ENCODE measurements at regions not wholly inside any gene's neighbourhood (a gene's known extent, or its start where the extent isn't known, plus 50 kb on each side); places are given as distances from the start of the nearest gene placed in this dataset.
"Not testable (repeated sequence)": the region's sequence is repeated elsewhere in the genome, so short reads cannot be mapped to it uniquely, and the experiment has no call there.

- no peak overlapping the region for H3K4me3 ChIP-seq
- in situ Hi-C loops (cut with MboI; ENCODE audit: low pct_unique_long_range_greater_than_20kb in 2 of 9, low sequenced_read_pairs in 9 of 9, unreplicated experiment in 9 of 9), result no loop called here
- WGBS, 10 experiments, result 50 to 93% (median 56%) methylated on average over 1 to 6 of the region's 6 CpGs; no CpG with 5 or more reads in 3 of the 10 experiments
- ATAC-seq (replicated peaks in 6 of 8), result no peak
- no peaks in the 10 kb centered on the region for H3K4me1 ChIP-seq (replicated peaks in 1 of 2)
- no peak overlapping the region for H3K27ac ChIP-seq
Observed at GRCh38 chr2:57022496-57022895, 838.7 kb downstream of the CCDC85A start.

GRCh38 chr2:57044931-57045635 is 861.3 kb downstream of the CCDC85A start:
- Histone ChIP-seq H3K27ac (no peak overlapping the region), H3K4me1 (replicated peaks in 1 of 2) (no peaks in the 10 kb centered on the region), H3K4me3 (no peak overlapping the region)
- peak in 1 of 8 experiments; percentile 18 for ATAC-seq (replicated peaks in 6 of 8)
- in situ Hi-C loops (cut with MboI; ENCODE audit: low pct_unique_long_range_greater_than_20kb in 2 of 9, low sequenced_read_pairs in 9 of 9, unreplicated experiment in 9 of 9), result no loop called here
- 4 to 100% (median 75%) methylated on average over 1 to 4 of the region's 4 CpGs for WGBS, 10 experiments

DNA sequence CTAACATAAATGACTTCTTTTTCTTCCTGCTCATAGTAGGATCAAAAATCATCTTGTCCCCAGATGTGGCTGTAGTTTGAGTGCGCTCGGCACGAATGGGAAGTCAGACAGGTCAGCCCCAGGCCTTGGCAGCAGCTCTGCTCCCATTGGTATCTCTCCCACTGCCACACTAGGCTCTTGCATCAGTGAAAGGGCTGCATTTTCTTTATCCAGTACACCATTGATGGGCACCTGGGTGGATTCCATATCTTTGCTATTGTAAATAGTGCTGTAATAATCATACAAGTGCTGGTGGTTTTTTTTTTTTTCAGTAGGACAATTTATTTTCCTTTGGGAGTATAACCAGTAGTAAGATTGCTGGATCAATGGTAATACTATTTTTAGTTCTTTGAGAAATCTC is 865.5 kb downstream of the CCDC85A start:
- H3K4me3 ChIP-seq, result no peak overlapping the region
- ATAC-seq (replicated peaks in 6 of 8), result no peak
- in situ Hi-C loops (cut with MboI; ENCODE audit: low pct_unique_long_range_greater_than_20kb in 2 of 9, low sequenced_read_pairs in 9 of 9, unreplicated experiment in 9 of 9), result no loop called here
- no peak overlapping the region for H3K27ac ChIP-seq
- H3K4me1 ChIP-seq (replicated peaks in 1 of 2), result no peaks in the 10 kb centered on the region
- WGBS, 10 experiments, result 0 to 100% (median 3%) methylated on average over 1 to 3 of the region's 3 CpGs; no CpG with 5 or more reads in 6 of the 10 experiments

DNA sequence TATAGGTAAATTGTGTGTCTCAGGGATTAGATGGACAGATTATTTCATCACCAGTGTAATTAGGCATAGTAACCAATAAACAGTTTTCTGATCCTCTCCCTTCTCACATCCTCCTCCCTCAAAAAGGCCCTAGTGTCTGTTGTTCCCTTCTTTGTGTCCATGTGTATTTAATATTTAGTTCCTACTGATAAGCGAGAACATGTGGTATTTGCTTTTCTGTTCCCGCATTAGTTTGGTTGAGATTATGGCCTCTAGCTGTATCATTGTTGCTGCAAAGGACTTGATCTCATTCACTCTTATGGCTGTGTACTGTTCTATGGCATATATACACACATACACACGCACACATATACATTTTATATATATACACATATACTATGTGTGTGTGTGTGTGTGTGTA is 866.2 kb downstream of the CCDC85A start:
- Histone ChIP-seq H3K27ac (no peak overlapping the region), H3K4me3 (no peak overlapping the region), H3K4me1 (replicated peaks in 1 of 2) (no peaks in the 10 kb centered on the region)
- 0 to 100% (median 60%) methylated on average over 1 to 3 of the region's 3 CpGs; no CpG with 5 or more reads in 2 of the 10 experiments for WGBS, 10 experiments
- ATAC-seq (replicated peaks in 6 of 8), result no peak
- in situ Hi-C loops (cut with MboI; ENCODE audit: low pct_unique_long_range_greater_than_20kb in 2 of 9, low sequenced_read_pairs in 9 of 9, unreplicated experiment in 9 of 9), result no loop called here

- in situ Hi-C loops (cut with MboI; ENCODE audit: low pct_unique_long_range_greater_than_20kb in 2 of 9, low sequenced_read_pairs in 9 of 9, unreplicated experiment in 9 of 9); H3K4me3 ChIP-seq; H3K27ac ChIP-seq: not testable (repeated sequence)
- WGBS, 10 experiments, result no CpG with 5 or more reads among the region's 1 CpG
- peaks cover 0 to 11% of the 10 kb centered on the region in 2 donors for H3K4me1 ChIP-seq (replicated peaks in 1 of 2)
- ATAC-seq (replicated peaks in 6 of 8), result peak in 2 of 8 experiments; percentile 22 to 36
Observed at GRCh38 chr2:57066301-57066700, 882.5 kb downstream of the CCDC85A start.

DNA sequence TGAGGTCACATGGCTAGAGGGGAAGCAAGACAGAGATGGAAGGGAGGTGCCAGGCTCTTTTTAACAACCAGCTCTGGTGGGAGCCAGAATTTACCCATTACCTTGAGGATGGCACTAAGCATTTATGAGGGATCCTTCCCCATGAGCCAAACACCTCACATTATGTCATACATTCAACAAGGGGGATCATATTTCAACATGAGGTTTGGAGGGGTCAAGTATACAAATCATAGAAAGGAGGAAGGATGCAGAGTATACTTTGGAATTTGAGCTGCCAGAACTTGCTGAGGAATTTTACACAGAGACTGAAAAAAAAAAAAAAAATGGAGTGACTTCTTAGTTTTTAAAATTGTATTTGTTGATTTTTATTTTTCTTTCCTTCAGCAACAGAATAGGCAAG is 891.4 kb downstream of the CCDC85A start:
- H3K4me3 ChIP-seq, result no peak overlapping the region
- in situ Hi-C loops (cut with MboI; ENCODE audit: low pct_unique_long_range_greater_than_20kb in 2 of 9, low sequenced_read_pairs in 9 of 9, unreplicated experiment in 9 of 9), result no loop called here
- no peak overlapping the region for H3K27ac ChIP-seq
- H3K4me1 ChIP-seq (replicated peaks in 1 of 2), result peaks cover 0 to 14% of the 10 kb centered on the region in 2 donors
- no peak for ATAC-seq (replicated peaks in 6 of 8)

GRCh38 chr2:57080035-57080434 is 896.2 kb downstream of the CCDC85A start:
- Histone ChIP-seq H3K27ac (no peak overlapping the region), H3K4me3 (no peak overlapping the region), H3K4me1 (replicated peaks in 1 of 2) (no peaks in the 10 kb centered on the region)
- in situ Hi-C loops (cut with MboI; ENCODE audit: low pct_unique_long_range_greater_than_20kb in 2 of 9, low sequenced_read_pairs in 9 of 9, unreplicated experiment in 9 of 9), result no loop called here
- peak in 1 of 8 experiments; percentile 25 for ATAC-seq (replicated peaks in 6 of 8)

DNA sequence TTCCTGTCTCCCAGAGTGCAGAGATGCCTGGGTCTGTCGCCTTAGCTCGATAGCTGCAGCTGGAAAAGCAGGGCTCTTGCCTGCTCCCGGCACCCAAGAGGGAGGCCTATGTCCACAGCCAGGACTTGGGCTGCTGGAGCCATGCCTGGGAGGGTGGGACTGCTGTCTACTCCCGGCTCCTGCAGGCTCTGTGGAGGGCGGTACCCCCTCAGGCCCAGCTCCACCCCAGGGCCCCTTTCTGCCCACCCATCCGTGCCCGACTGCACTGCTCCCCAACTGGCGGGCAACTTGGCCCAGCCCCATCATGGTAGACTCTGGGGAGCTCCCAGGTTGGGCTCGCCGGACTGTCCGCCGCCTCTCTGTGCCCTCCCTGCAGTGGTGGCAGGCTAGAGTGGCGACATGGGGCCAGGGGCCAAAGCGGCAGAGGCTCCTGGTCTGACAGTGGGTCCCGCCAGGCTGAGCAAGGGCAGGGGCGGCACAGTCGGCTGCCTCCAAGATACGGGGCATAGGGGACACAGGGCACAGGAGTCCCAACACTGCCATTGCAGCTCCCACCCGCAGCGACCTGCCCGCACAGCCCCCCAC is 901.0 kb downstream of the CCDC85A start:
- no peak for ATAC-seq (replicated peaks in 6 of 8)
- in situ Hi-C loops (cut with MboI; ENCODE audit: low pct_unique_long_range_greater_than_20kb in 2 of 9, low sequenced_read_pairs in 9 of 9, unreplicated experiment in 9 of 9), result no loop called here

GRCh38 chr2:57093020-57093419 is 909.2 kb downstream of the CCDC85A start:
- no peaks in the 10 kb centered on the region for H3K4me1 ChIP-seq (replicated peaks in 1 of 2)
- H3K4me3 ChIP-seq, result no peak overlapping the region
- in situ Hi-C loops (cut with MboI; ENCODE audit: low pct_unique_long_range_greater_than_20kb in 2 of 9, low sequenced_read_pairs in 9 of 9, unreplicated experiment in 9 of 9), result no loop called here
- H3K27ac ChIP-seq, result no peak overlapping the region
- ATAC-seq (replicated peaks in 6 of 8), result no peak

More for the DNA sequence above, 901.0 kb downstream of the CCDC85A start:
- Histone ChIP-seq H3K4me3 (no peak overlapping the region), H3K4me1 (replicated peaks in 1 of 2) (no peaks in the 10 kb centered on the region), H3K27ac (no peak overlapping the region)
- WGBS, 10 experiments, result 82 to 90% methylated on average over 2 to 3 of the region's 21 CpGs; no CpG with 5 or more reads in 8 of the 10 experiments

GRCh38 chr2:57097855-57098254 is 914.1 kb downstream of the CCDC85A start:
- Histone ChIP-seq H3K4me1 (replicated peaks in 1 of 2) (no peaks in the 10 kb centered on the region), H3K4me3 (no peak overlapping the region), H3K27ac (no peak overlapping the region)
- in situ Hi-C loops (cut with MboI; ENCODE audit: low pct_unique_long_range_greater_than_20kb in 2 of 9, low sequenced_read_pairs in 9 of 9, unreplicated experiment in 9 of 9), result no loop called here
- no peak for ATAC-seq (replicated peaks in 6 of 8)
- WGBS, 10 experiments, result 25 to 100% (median 75%) methylated on average over 1 of the region's 1 CpG; no CpG with 5 or more reads in 1 of the 10 experiments

GRCh38 chr2:57100436-57100835 is 916.6 kb downstream of the CCDC85A start:
- H3K4me3 ChIP-seq, result no peak overlapping the region
- no peak overlapping the region for H3K27ac ChIP-seq
- H3K4me1 ChIP-seq (replicated peaks in 1 of 2), result no peaks in the 10 kb centered on the region
- in situ Hi-C loops (cut with MboI; ENCODE audit: low pct_unique_long_range_greater_than_20kb in 2 of 9, low sequenced_read_pairs in 9 of 9, unreplicated experiment in 9 of 9), result no loop called here
- no peak for ATAC-seq (replicated peaks in 6 of 8)

DNA sequence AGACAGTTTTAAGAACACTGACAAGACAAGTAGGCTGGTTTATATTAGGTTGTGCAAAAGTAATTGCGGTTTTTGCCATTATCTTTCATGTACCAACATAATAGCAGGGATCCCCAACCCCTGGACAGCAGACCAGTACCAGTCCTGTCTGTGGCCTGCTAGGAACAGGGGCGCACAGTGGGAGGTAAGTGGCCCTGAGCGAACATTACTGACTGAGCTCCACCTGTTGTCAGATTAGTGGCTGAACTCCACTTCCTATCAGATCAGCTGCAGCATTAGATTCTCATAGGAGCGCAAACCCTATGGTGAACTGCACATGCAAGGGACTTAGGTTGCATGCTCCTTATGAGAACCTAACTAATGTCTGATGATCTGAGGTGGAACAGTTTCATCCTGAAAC is 921.9 kb downstream of the CCDC85A start:
- in situ Hi-C loops (cut with MboI; ENCODE audit: low pct_unique_long_range_greater_than_20kb in 2 of 9, low sequenced_read_pairs in 9 of 9, unreplicated experiment in 9 of 9), result no loop called here
- Histone ChIP-seq H3K4me3 (no peak overlapping the region), H3K4me1 (replicated peaks in 1 of 2) (no peaks in the 10 kb centered on the region), H3K27ac (no peak overlapping the region)
- 0 to 100% (median 64%) methylated on average over 1 to 3 of the region's 4 CpGs; no CpG with 5 or more reads in 2 of the 10 experiments for WGBS, 10 experiments
- no peak for ATAC-seq (replicated peaks in 6 of 8)

- ATAC-seq (replicated peaks in 6 of 8), result no peak
- 0 to 100% (median 67%) methylated on average over 1 to 2 of the region's 2 CpGs for WGBS, 10 experiments
- in situ Hi-C loops (cut with MboI; ENCODE audit: low pct_unique_long_range_greater_than_20kb in 2 of 9, low sequenced_read_pairs in 9 of 9, unreplicated experiment in 9 of 9), result no loop called here
Observed at GRCh38 chr2:57107353-57107752, 923.6 kb downstream of the CCDC85A start.

DNA sequence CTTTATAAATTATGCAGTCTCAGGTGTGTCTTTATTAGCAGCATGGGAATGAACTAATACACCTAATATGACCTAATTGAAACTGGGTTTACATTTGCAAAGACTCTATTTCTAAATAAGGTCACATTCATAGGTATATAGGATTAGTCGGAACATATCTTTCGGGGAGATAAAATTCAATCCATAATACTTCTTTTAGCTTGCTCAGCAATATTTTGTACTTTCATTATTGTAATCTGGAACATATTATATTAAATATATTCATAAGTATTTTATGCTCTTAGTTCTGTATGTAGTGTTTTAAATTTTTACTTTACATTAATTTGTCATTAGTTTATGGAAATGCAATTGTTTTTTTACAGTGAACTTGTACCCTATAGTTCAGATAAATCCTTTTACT is 927.7 kb downstream of the CCDC85A start:
- in situ Hi-C loops (cut with MboI; ENCODE audit: low pct_unique_long_range_greater_than_20kb in 2 of 9, low sequenced_read_pairs in 9 of 9, unreplicated experiment in 9 of 9), result no loop called here
- no peak overlapping the region for H3K27ac ChIP-seq
- no peaks in the 10 kb centered on the region for H3K4me1 ChIP-seq (replicated peaks in 1 of 2)
- no peak overlapping the region for H3K4me3 ChIP-seq
- WGBS, 10 experiments, result 0 to 100% (median 100%) methylated on average over 1 to 2 of the region's 2 CpGs; no CpG with 5 or more reads in 2 of the 10 experiments
- no peak for ATAC-seq (replicated peaks in 6 of 8)

More at GRCh38 chr2:57107353-57107752, 923.6 kb downstream of the CCDC85A start:
- Histone ChIP-seq H3K4me3 (no peak overlapping the region), H3K4me1 (replicated peaks in 1 of 2) (no peaks in the 10 kb centered on the region), H3K27ac (no peak overlapping the region)
